ENCODE measurements at regions not wholly inside any gene's neighbourhood (a gene's known extent, or its start where the extent isn't known, plus 50 kb on each side); places are given as distances from the start of the nearest gene placed in this dataset.

DNA sequence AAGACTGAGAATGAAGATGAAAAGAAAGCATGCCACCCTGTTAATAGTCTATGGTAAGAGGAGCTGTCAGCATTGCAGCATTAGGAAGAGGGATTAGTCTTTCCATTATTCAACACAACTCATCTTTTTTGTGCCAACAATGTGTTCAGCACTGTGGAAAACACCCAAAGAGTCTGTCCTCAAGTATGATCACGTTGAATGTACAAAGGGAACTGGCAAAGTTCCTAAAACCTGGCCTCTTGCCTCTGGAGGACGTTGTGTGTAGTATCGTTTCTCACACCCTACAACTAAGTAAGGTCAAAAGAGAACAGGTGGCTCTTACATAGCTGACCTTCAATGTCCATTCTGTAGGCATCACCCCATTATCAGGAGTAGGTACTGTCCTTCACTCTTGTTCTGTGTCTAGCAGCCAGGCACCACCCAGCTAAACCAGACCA is 147.9 kb upstream of the THBS1 start:
- H3K4me1 ChIP-seq (ENCODE audit: low read length) = peaks cover 26% of the 10 kb centered on the region
- no peak overlapping the region for H3K4me3 ChIP-seq (ENCODE audit: low read length)
- no peaks in the 10 kb centered on the region for H4K20me1 ChIP-seq (ENCODE audit: insufficient read depth, low read length)
- H3K4me2 ChIP-seq (ENCODE audit: low read length) = no peak overlapping the region
- H3K36me3 ChIP-seq (replicated peaks; ENCODE audit: low read depth, low read length) = no peaks in the 10 kb centered on the region
- no peaks in the 10 kb centered on the region for H3K79me2 ChIP-seq (ENCODE audit: low read length)
- no peaks in the 10 kb centered on the region for H3K9me3 ChIP-seq (ENCODE audit: insufficient read depth, low read length)
- TF ChIP-seq CTCF (IDR thresholded peaks at IDR 0.05; ENCODE audit: low read depth, low read length) = no peak
- no peak for TF ChIP-seq EZH2phosphoT487 (IDR thresholded peaks at IDR 0.05; ENCODE audit: low read depth)
- H3K9ac ChIP-seq (ENCODE audit: low read length) = no peak overlapping the region
- H3K27me3 ChIP-seq (ENCODE audit: low read depth, low read length) = peaks cover 12% of the 10 kb centered on the region
- no peak overlapping the region for H2AFZ ChIP-seq (ENCODE audit: low read depth, low read length)
- H3K27ac ChIP-seq (ENCODE audit: low read length) = no peak overlapping the region

DNA sequence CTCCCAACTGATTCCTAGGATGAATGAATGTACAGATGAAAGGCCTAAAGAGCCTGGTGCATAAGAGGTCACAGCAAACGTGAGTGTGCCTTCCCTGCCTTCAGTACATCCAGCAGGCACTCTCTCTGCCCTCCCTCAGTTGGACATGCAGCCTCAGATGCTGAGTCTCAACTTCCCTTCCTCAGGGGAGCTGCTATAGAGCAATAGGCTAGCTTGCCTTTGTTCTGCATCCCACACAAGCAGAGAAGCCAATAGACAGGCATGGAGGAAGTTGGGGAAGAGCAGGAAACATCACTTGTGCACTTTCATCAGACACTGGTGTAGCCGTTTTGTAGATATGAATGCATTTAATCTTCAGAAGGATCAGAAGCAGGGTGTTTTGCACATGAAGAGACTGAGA is 147.5 kb upstream of the THBS1 start:
- TF ChIP-seq CTCF (IDR thresholded peaks at IDR 0.05; ENCODE audit: low read depth, low read length) (no peak), EZH2phosphoT487 (IDR thresholded peaks at IDR 0.05; ENCODE audit: low read depth) (no peak)
- Histone ChIP-seq H3K4me1 (ENCODE audit: low read length) (peaks cover 21% of the 10 kb centered on the region), H3K4me3 (ENCODE audit: low read length) (no peak overlapping the region), H3K27ac (ENCODE audit: low read length) (no peak overlapping the region), H3K79me2 (ENCODE audit: low read length) (no peaks in the 10 kb centered on the region), H3K27me3 (ENCODE audit: low read depth, low read length) (peaks cover 11% of the 10 kb centered on the region), H3K9ac (ENCODE audit: low read length) (no peak overlapping the region), H2AFZ (ENCODE audit: low read depth, low read length) (no peak overlapping the region), H3K9me3 (ENCODE audit: insufficient read depth, low read length) (no peaks in the 10 kb centered on the region), H3K36me3 (replicated peaks; ENCODE audit: low read depth, low read length) (no peaks in the 10 kb centered on the region), H4K20me1 (ENCODE audit: insufficient read depth, low read length) (no peaks in the 10 kb centered on the region), H3K4me2 (ENCODE audit: low read length) (no peak overlapping the region)

DNA sequence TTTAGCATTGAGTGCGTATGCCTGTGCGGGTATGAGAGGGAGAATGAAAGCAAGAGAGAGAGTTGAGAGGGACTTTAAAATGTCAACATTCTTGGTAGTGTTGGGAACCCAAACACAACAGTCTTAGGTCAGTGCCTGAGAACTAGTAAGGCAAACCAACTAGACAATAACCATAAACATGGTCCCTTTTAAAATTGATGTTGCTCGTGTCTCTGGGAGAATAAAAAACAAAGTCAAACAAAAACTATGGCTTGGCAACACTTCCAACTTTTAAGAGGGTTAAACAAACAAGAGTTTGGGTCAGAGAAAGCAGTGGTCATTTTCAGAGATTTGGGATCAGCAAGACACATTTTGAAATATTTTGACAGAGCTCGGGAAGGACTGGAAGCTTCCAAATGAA is 146.7 kb upstream of the THBS1 start:
- no peak for TF ChIP-seq EZH2phosphoT487 (IDR thresholded peaks at IDR 0.05; ENCODE audit: low read depth)
- no peak for TF ChIP-seq CTCF (IDR thresholded peaks at IDR 0.05; ENCODE audit: low read depth, low read length)
- Histone ChIP-seq H3K36me3 (replicated peaks; ENCODE audit: low read depth, low read length) (no peaks in the 10 kb centered on the region), H3K4me3 (ENCODE audit: low read length) (no peak overlapping the region), H3K27ac (ENCODE audit: low read length) (no peak overlapping the region), H4K20me1 (ENCODE audit: insufficient read depth, low read length) (no peaks in the 10 kb centered on the region), H3K9me3 (ENCODE audit: insufficient read depth, low read length) (no peaks in the 10 kb centered on the region), H3K4me2 (ENCODE audit: low read length) (no peak overlapping the region), H3K27me3 (ENCODE audit: low read depth, low read length) (0 out of 2 replicates have a peak, but pooled peaks cover 3% of the 10 kb centered on the region), H3K9ac (ENCODE audit: low read length) (no peak overlapping the region), H3K79me2 (ENCODE audit: low read length) (no peaks in the 10 kb centered on the region), H3K4me1 (ENCODE audit: low read length) (peaks cover 13% of the 10 kb centered on the region), H2AFZ (ENCODE audit: low read depth, low read length) (no peak overlapping the region)

- no peaks in the 10 kb centered on the region for H3K36me3 ChIP-seq (replicated peaks; ENCODE audit: low read depth, low read length)
- H3K4me2 ChIP-seq (ENCODE audit: low read length) = no peak overlapping the region
- 0 out of 2 replicates have a peak, but pooled peaks cover 3% of the 10 kb centered on the region for H3K27me3 ChIP-seq (ENCODE audit: low read depth, low read length)
- H3K4me3 ChIP-seq (ENCODE audit: low read length) = no peak overlapping the region
- no peaks in the 10 kb centered on the region for H3K79me2 ChIP-seq (ENCODE audit: low read length)
- H3K9ac ChIP-seq (ENCODE audit: low read length) = no peak overlapping the region
- TF ChIP-seq EZH2phosphoT487 (IDR thresholded peaks at IDR 0.05; ENCODE audit: low read depth) (no peak), CTCF (IDR thresholded peaks at IDR 0.05; ENCODE audit: low read depth, low read length) (no peak)
- no peaks in the 10 kb centered on the region for H4K20me1 ChIP-seq (ENCODE audit: insufficient read depth, low read length)
- no peak overlapping the region for H3K27ac ChIP-seq (ENCODE audit: low read length)
- H3K4me1 ChIP-seq (ENCODE audit: low read length) = peaks cover 7% of the 10 kb centered on the region
- H2AFZ ChIP-seq (ENCODE audit: low read depth, low read length) = no peak overlapping the region
- H3K9me3 ChIP-seq (ENCODE audit: insufficient read depth, low read length) = no peaks in the 10 kb centered on the region
Measured at GRCh38 chr15:39434751-39435238, 146.1 kb upstream of the THBS1 start.

Measured in OCI-LY3 (cell line).